GM12865 (cell line): ENCODE measurements at regions not wholly inside any gene's neighbourhood (a gene's known extent, or its start where the extent isn't known, plus 50 kb on each side); places are given as distances from the start of the nearest gene placed in this dataset.
A peak's percentile ranks its signal among the peaks of the same experiment; 100 is the strongest.

Experiments
- DNase-seq: peaks from one replicate; pipeline ENCODE4 v3.0.0; 2010; ENCODE audit warnings: low read depth
- H3K4me3 ChIP-seq: 2 replicates; pipeline ENCODE4 v1.5.1; 2011; ENCODE audit warnings: mild to moderate bottlenecking, low read depth, low read length, control low read depth
- CTCF ChIP-seq: IDR thresholded peaks from 2 replicates; pipeline ENCODE4 v1.5.1; 2011; ENCODE audit warnings: low read length, control low read depth, low read depth, inconsistent platforms; ENCODE audit not compliant: insufficient read depth; ENCODE audit errors: missing control alignments

GRCh38 chr3:10740954-10741353 is 75.1 kb upstream of the SLC6A11 start:
- TF ChIP-seq CTCF, result no peak
- no peak for DNase-seq
- H3K4me3 ChIP-seq, result no peak overlapping the region

- DNase-seq, result no peak
- H3K4me3 ChIP-seq, result no peak overlapping the region
- no peak for TF ChIP-seq CTCF
Observed at GRCh38 chr3:10741891-10742671, 73.9 kb upstream of the SLC6A11 start.

- TF ChIP-seq CTCF, result no peak
- no peak for DNase-seq
- no peak overlapping the region for H3K4me3 ChIP-seq
Observed at GRCh38 chr3:10743366-10744097, 72.5 kb upstream of the SLC6A11 start.

- TF ChIP-seq CTCF, result no peak
- H3K4me3 ChIP-seq, result no peak overlapping the region
- peak; percentile 3 for DNase-seq
Observed at GRCh38 chr3:10744098-10744465, 71.9 kb upstream of the SLC6A11 start.

DNA sequence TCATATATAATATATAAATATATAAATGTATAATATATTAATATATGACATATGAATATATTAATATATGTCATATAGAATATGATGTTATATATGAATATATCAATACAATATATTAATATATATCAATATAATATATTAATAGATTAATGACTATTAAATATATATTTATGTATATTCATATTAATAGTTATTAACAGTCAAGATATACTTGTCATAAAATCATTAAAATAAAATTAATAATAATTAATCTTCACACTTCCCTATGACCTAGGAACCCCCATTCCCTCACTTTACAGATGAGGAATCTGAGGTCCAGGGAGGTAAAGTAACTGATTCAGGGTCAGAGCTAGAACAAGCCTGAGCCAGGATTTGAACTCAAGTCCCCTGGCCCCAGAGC is 70.6 kb upstream of the SLC6A11 start:
- no peak overlapping the region for H3K4me3 ChIP-seq
- TF ChIP-seq CTCF, result no peak
- no peak for DNase-seq

DNA sequence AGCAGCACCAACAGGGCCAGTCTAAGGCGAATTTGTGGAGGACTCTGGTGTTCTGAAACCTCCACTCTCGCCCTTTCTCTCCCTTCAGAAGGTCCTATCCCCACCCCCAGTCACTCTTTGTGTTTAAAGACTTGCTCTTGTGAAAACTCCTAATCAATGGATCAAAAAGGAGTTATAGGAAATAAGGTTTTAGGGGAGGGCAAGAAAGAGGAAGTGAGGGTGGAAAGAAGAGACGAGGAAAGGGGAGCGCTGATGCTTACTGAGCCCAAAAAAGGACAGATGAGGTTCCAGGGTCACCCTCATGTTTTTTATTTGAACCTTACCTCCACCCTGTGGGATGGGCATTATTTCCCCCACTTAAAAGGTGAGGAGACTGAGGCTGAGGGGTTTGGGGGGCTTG is 70.0 kb upstream of the SLC6A11 start:
- no peak for DNase-seq
- H3K4me3 ChIP-seq, result no peak overlapping the region
- TF ChIP-seq CTCF, result no peak

GRCh38 chr3:10746684-10747083 is 69.3 kb upstream of the SLC6A11 start:
- no peak for DNase-seq
- H3K4me3 ChIP-seq, result no peak overlapping the region
- no peak for TF ChIP-seq CTCF
